ENCODE measurements at regions not wholly inside any gene's neighbourhood (a gene's known extent, or its start where the extent isn't known, plus 50 kb on each side); places are given as distances from the start of the nearest gene placed in this dataset.

DNA sequence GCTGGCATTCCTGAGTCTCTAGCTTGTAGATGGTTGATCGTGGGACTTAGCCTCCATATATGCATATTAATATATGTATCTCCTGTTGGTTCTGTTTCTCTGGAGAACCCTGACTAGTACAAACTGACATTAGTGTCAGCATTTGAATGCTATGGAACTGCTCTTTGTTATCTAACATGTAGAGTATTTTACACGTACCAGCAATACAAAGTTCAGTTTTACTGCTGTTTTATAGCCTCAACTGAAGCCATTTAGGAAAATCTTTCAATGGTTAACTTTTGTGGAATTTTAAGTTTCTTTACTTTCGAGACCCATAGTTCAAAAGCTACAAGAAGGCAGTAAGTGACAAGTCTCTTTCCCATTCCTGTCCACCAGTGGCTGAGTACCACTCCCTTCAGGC, 418.4 kb downstream of the NUP35 start:
- TF ChIP-seq YY1 (IDR thresholded peaks at IDR 0.05; ENCODE audit: extremely low read depth, insufficient replicate concordance, low read depth, low read length) (no peak), EZH2 (IDR thresholded peaks at IDR 0.05) (no peak), CEBPB (IDR thresholded peaks at IDR 0.05; ENCODE audit: low read depth) (no peak), POLR2A (IDR thresholded peaks at IDR 0.05; ENCODE audit: borderline replicate concordance, extremely low read depth, insufficient read depth, insufficient read length) (no peak), TCF7L2 (IDR thresholded peaks at IDR 0.05; ENCODE audit: borderline replicate concordance, extremely low read depth, insufficient read depth, insufficient read length) (no peak)
- TF ChIP-seq, protein P1, sequence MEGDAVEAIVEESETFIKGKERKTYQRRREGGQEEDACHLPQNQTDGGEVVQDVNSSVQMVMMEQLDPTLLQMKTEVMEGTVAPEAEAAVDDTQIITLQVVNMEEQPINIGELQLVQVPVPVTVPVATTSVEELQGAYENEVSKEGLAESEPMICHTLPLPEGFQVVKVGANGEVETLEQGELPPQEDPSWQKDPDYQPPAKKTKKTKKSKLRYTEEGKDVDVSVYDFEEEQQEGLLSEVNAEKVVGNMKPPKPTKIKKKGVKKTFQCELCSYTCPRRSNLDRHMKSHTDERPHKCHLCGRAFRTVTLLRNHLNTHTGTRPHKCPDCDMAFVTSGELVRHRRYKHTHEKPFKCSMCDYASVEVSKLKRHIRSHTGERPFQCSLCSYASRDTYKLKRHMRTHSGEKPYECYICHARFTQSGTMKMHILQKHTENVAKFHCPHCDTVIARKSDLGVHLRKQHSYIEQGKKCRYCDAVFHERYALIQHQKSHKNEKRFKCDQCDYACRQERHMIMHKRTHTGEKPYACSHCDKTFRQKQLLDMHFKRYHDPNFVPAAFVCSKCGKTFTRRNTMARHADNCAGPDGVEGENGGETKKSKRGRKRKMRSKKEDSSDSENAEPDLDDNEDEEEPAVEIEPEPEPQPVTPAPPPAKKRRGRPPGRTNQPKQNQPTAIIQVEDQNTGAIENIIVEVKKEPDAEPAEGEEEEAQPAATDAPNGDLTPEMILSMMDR (IDR thresholded peaks at IDR 0.05 in 2 of 3, conservative IDR thresholded peaks at IDR 0.05 in 1 of 3; ENCODE audit: borderline replicate concordance in 1 of 3, insufficient read depth in 1 of 3, low read depth in 2 of 3, low read length in 2 of 3): no peak
- TF ChIP-seq, protein P2, sequence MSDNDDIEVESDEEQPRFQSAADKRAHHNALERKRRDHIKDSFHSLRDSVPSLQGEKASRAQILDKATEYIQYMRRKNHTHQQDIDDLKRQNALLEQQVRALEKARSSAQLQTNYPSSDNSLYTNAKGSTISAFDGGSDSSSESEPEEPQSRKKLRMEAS (IDR thresholded peaks at IDR 0.05): no peak
- TF ChIP-seq, protein P3, sequence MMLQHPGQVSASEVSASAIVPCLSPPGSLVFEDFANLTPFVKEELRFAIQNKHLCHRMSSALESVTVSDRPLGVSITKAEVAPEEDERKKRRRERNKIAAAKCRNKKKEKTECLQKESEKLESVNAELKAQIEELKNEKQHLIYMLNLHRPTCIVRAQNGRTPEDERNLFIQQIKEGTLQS (IDR thresholded peaks at IDR 0.05): no peak
- TF ChIP-seq, protein P4, sequence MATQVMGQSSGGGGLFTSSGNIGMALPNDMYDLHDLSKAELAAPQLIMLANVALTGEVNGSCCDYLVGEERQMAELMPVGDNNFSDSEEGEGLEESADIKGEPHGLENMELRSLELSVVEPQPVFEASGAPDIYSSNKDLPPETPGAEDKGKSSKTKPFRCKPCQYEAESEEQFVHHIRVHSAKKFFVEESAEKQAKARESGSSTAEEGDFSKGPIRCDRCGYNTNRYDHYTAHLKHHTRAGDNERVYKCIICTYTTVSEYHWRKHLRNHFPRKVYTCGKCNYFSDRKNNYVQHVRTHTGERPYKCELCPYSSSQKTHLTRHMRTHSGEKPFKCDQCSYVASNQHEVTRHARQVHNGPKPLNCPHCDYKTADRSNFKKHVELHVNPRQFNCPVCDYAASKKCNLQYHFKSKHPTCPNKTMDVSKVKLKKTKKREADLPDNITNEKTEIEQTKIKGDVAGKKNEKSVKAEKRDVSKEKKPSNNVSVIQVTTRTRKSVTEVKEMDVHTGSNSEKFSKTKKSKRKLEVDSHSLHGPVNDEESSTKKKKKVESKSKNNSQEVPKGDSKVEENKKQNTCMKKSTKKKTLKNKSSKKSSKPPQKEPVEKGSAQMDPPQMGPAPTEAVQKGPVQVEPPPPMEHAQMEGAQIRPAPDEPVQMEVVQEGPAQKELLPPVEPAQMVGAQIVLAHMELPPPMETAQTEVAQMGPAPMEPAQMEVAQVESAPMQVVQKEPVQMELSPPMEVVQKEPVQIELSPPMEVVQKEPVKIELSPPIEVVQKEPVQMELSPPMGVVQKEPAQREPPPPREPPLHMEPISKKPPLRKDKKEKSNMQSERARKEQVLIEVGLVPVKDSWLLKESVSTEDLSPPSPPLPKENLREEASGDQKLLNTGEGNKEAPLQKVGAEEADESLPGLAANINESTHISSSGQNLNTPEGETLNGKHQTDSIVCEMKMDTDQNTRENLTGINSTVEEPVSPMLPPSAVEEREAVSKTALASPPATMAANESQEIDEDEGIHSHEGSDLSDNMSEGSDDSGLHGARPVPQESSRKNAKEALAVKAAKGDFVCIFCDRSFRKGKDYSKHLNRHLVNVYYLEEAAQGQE (IDR thresholded peaks at IDR 0.05; ENCODE audit: low read depth): no peak
